Fibroblast of the aortic adventitia (primary cell): ENCODE measurements at regions not wholly inside any gene's neighbourhood (a gene's known extent, or its start where the extent isn't known, plus 50 kb on each side); places are given as distances from the start of the nearest gene placed in this dataset.

Experiments
- DNase-seq: peaks from one replicate; pipeline ENCODE4 v3.0.0-alpha.2; 2010; ENCODE audit warnings: low read depth
- H3K4me3 ChIP-seq: 2 replicates; pipeline ENCODE4 v1.5.1; 2011; ENCODE audit warnings: low read depth, mild to moderate bottlenecking, control low read depth, low read length, moderate library complexity
- CTCF ChIP-seq: IDR thresholded peaks from 2 replicates; pipeline ENCODE4 v1.5.1; 2011; ENCODE audit warnings: mild to moderate bottlenecking, low read length, control low read depth, inconsistent platforms; ENCODE audit not compliant: insufficient read depth

- TF ChIP-seq CTCF: no peak
- no peak overlapping the region for H3K4me3 ChIP-seq
- DNase-seq: no peak
Measured at GRCh38 chr11:81496601-81497000, 1237.1 kb downstream of the FAM181B start.

- no peak overlapping the region for H3K4me3 ChIP-seq
- no peak for DNase-seq
- no peak for TF ChIP-seq CTCF
Measured at GRCh38 chr11:81495699-81496292, 1237.9 kb downstream of the FAM181B start.

GRCh38 chr11:81494431-81494830 lies 1239.2 kb downstream of the FAM181B start:
- no peak overlapping the region for H3K4me3 ChIP-seq
- DNase-seq: no peak
- TF ChIP-seq CTCF: no peak

- TF ChIP-seq CTCF: no peak
- DNase-seq: no peak
- H3K4me3 ChIP-seq: no peak overlapping the region
Measured at GRCh38 chr11:81492923-81493445, 1240.7 kb downstream of the FAM181B start.

- DNase-seq: no peak
- no peak overlapping the region for H3K4me3 ChIP-seq
- TF ChIP-seq CTCF: no peak
Measured at GRCh38 chr11:81487109-81487508, 1246.6 kb downstream of the FAM181B start.

- TF ChIP-seq CTCF: no peak
- no peak for DNase-seq
- H3K4me3 ChIP-seq: no peak overlapping the region
Measured at GRCh38 chr11:81484196-81484595, 1249.5 kb downstream of the FAM181B start.

- TF ChIP-seq CTCF: no peak
- no peak for DNase-seq
- H3K4me3 ChIP-seq: no peak overlapping the region
Measured at GRCh38 chr11:81477277-81477676, 1256.4 kb downstream of the FAM181B start.
